ENCODE measurements at regions not wholly inside any gene's neighbourhood (a gene's known extent, or its start where the extent isn't known, plus 50 kb on each side); places are given as distances from the start of the nearest gene placed in this dataset.

DNA sequence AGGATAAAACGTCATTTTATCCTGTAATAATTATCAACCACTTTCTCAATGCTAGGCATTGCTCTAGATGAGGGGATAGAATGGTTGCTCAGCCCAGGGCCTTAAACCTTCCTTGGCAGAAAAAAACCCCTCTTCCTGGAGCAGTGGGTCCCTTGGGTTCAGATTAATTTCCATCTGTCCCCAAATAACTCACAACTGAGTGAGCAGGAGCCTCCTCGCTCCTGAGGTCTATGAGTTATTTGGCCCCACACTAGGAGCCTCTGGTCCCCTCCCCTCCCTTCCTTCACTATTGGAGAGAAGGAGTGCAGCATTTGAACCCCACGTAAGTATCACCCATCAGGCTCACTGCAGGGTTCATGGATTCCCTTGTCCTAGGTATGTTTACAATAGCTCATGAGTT, 157.5 kb upstream of the FHL2 start:
- Histone ChIP-seq H3K4me1 (no peaks in the 10 kb centered on the region), H3K9me3 (ENCODE audit: low read depth) (no peaks in the 10 kb centered on the region), H3K36me3 (no peaks in the 10 kb centered on the region), H3K4me3 (no peak overlapping the region), H3F3A (ENCODE audit: low read depth) (no peaks in the 10 kb centered on the region), H3K4me2 (no peak overlapping the region), H3K27me3 (no peaks in the 10 kb centered on the region), H3K9ac (no peak overlapping the region), H2AFZ (replicated peaks) (no peak overlapping the region), H4K20me1 (ENCODE audit: low read depth) (no peaks in the 10 kb centered on the region), H3K27ac (no peak overlapping the region), H3K79me2 (ENCODE audit: low read depth) (no peaks in the 10 kb centered on the region)
- no peak for TF ChIP-seq EZH2phosphoT487 (IDR thresholded peaks at IDR 0.05)
- TF ChIP-seq, protein P1, sequence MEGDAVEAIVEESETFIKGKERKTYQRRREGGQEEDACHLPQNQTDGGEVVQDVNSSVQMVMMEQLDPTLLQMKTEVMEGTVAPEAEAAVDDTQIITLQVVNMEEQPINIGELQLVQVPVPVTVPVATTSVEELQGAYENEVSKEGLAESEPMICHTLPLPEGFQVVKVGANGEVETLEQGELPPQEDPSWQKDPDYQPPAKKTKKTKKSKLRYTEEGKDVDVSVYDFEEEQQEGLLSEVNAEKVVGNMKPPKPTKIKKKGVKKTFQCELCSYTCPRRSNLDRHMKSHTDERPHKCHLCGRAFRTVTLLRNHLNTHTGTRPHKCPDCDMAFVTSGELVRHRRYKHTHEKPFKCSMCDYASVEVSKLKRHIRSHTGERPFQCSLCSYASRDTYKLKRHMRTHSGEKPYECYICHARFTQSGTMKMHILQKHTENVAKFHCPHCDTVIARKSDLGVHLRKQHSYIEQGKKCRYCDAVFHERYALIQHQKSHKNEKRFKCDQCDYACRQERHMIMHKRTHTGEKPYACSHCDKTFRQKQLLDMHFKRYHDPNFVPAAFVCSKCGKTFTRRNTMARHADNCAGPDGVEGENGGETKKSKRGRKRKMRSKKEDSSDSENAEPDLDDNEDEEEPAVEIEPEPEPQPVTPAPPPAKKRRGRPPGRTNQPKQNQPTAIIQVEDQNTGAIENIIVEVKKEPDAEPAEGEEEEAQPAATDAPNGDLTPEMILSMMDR (IDR thresholded peaks at IDR 0.05) = no peak
- no peak for TF ChIP-seq EZH2 (IDR thresholded peaks at IDR 0.05)
- no peak overlapping the region for H3K27ac Mint-ChIP-seq
- no peaks in the 10 kb centered on the region for H3K4me1 Mint-ChIP-seq
- H3K4me3 Mint-ChIP-seq = no peak overlapping the region
- DNase-seq (ENCODE audit: low spot score) = no peak
- no peaks in the 10 kb centered on the region for H3K9me3 Mint-ChIP-seq
- no peaks in the 10 kb centered on the region for H3K36me3 Mint-ChIP-seq
- H3K27me3 Mint-ChIP-seq (ENCODE audit: insufficient read depth, low read depth) = peaks cover 2% of the 10 kb centered on the region

DNA sequence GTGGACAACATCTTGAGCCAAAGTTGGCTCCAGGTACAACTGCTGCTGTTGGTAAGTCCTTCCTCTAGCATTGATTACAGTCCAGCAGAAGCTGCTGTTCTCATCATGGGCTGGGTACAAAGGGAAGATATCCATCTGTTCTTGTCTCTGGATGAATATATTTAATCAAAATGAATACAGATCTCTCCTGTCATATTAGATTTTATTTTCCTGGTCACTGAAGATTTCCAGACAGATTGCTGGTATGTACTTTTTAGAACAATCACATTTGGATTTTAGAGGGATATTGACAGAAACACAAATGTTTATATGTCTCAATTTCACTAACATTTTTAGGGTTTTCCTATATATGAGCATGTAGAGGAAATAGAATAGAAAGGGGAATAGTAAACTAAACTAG, 155.4 kb upstream of the FHL2 start:
- H3K9me3 ChIP-seq (ENCODE audit: low read depth) = no peaks in the 10 kb centered on the region
- H3K36me3 ChIP-seq = no peaks in the 10 kb centered on the region
- H3K27me3 ChIP-seq = no peaks in the 10 kb centered on the region
- H3K27ac ChIP-seq = no peak overlapping the region
- Mint-ChIP-seq H3K4me3 (no peak overlapping the region), H3K36me3 (no peaks in the 10 kb centered on the region), H3K9me3 (no peaks in the 10 kb centered on the region), H3K4me1 (no peaks in the 10 kb centered on the region), H3K27me3 (ENCODE audit: insufficient read depth, low read depth) (no peaks in the 10 kb centered on the region), H3K27ac (no peak overlapping the region)
- no peaks in the 10 kb centered on the region for H4K20me1 ChIP-seq (ENCODE audit: low read depth)
- DNase-seq (ENCODE audit: low spot score) = no peak
- TF ChIP-seq EZH2 (IDR thresholded peaks at IDR 0.05) = no peak
- no peak overlapping the region for H3K4me3 ChIP-seq
- no peaks in the 10 kb centered on the region for H3K79me2 ChIP-seq (ENCODE audit: low read depth)
- H3F3A ChIP-seq (ENCODE audit: low read depth) = no peaks in the 10 kb centered on the region
- no peak overlapping the region for H3K9ac ChIP-seq
- H3K4me1 ChIP-seq = no peaks in the 10 kb centered on the region
- no peak overlapping the region for H2AFZ ChIP-seq (replicated peaks)
- H3K4me2 ChIP-seq = no peak overlapping the region

DNA sequence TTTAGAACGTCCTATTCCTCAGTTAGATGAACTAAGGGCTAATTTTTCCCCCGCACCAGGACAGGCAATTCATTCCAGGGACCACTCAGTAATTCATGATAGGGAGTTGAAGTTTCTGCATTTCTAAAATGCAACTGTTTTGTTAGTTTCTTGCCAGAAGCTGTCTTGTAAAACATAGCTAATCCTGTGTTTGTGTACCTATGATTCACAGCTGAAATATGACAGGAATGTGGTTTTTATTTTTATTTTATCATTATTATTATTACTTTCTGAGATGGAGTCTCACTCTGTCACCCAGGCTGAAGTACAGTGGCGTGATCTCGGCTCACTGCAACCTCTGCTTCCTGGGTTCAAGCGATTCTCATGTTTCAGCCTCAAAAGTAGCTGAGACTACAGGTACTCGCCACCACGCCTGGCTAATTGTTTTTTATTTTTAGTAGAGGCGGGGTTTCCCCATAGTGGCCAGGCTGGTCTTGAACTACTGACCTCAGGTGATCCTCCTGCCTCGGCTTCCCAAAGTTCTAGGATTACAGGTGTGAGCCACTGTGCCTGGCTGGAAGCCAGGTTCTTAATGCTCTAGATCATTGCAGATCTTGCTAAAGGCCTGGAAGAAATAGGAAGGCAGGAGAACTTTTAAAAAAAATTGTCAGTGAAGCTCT, 154.8 kb upstream of the FHL2 start:
- no peaks in the 10 kb centered on the region for H3K9me3 Mint-ChIP-seq
- no peak overlapping the region for H3K4me3 ChIP-seq
- H3K9ac ChIP-seq = no peak overlapping the region
- no peak overlapping the region for H3K4me2 ChIP-seq
- no peaks in the 10 kb centered on the region for H3K4me1 Mint-ChIP-seq
- TF ChIP-seq EZH2 (IDR thresholded peaks at IDR 0.05) = no peak
- no peak for TF ChIP-seq EZH2phosphoT487 (IDR thresholded peaks at IDR 0.05)
- TF ChIP-seq, protein P1 (IDR thresholded peaks at IDR 0.05) = no peak
- H3K36me3 Mint-ChIP-seq = no peaks in the 10 kb centered on the region
- no peak for DNase-seq (ENCODE audit: low spot score)
- no peaks in the 10 kb centered on the region for H3K4me1 ChIP-seq
- no peak overlapping the region for H3K27ac Mint-ChIP-seq
- no peaks in the 10 kb centered on the region for H3K27me3 Mint-ChIP-seq (ENCODE audit: insufficient read depth, low read depth)
- no peaks in the 10 kb centered on the region for H3K27me3 ChIP-seq
- H3K79me2 ChIP-seq (ENCODE audit: low read depth) = no peaks in the 10 kb centered on the region
- H3K36me3 ChIP-seq = no peaks in the 10 kb centered on the region
- no peak overlapping the region for H2AFZ ChIP-seq (replicated peaks)
- H3K27ac ChIP-seq = no peak overlapping the region
- no peaks in the 10 kb centered on the region for H3F3A ChIP-seq (ENCODE audit: low read depth)
- H4K20me1 ChIP-seq (ENCODE audit: low read depth) = no peaks in the 10 kb centered on the region
- no peaks in the 10 kb centered on the region for H3K9me3 ChIP-seq (ENCODE audit: low read depth)
- no peak overlapping the region for H3K4me3 Mint-ChIP-seq

DNA sequence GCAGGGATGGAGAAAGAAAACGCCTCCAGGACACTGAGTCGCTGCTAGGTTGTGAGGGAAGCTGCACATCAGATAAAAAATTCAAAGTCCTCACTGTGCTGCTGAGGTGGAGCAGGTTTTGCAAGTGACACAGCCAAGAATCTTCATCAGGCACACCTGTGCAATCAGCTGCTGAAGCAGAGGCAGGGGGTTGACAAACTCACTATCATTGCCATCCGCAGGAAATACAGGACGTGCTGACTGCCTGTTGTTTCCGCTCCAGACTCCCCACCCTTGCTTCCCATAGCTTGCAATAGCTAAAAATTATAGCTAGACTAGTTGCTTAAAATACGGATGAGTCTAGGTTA, 147.8 kb upstream of the FHL2 start:
- H3K27ac ChIP-seq = no peak overlapping the region
- Mint-ChIP-seq H3K4me3 (no peak overlapping the region), H3K27me3 (ENCODE audit: insufficient read depth, low read depth) (no peaks in the 10 kb centered on the region), H3K4me1 (peaks cover 11% of the 10 kb centered on the region), H3K27ac (no peak overlapping the region), H3K36me3 (no peaks in the 10 kb centered on the region), H3K9me3 (no peaks in the 10 kb centered on the region)
- H3K4me3 ChIP-seq = no peak overlapping the region
- H3F3A ChIP-seq (ENCODE audit: low read depth) = no peaks in the 10 kb centered on the region
- no peaks in the 10 kb centered on the region for H3K79me2 ChIP-seq (ENCODE audit: low read depth)
- no peak overlapping the region for H3K9ac ChIP-seq
- H2AFZ ChIP-seq (replicated peaks) = no peak overlapping the region
- no peak for DNase-seq (ENCODE audit: low spot score)
- no peak overlapping the region for H3K4me2 ChIP-seq
- no peaks in the 10 kb centered on the region for H3K4me1 ChIP-seq
- TF ChIP-seq EZH2 (IDR thresholded peaks at IDR 0.05) (no peak), EZH2phosphoT487 (IDR thresholded peaks at IDR 0.05) (no peak)
- TF ChIP-seq, protein P1 (IDR thresholded peaks at IDR 0.05) = no peak
- H3K36me3 ChIP-seq = no peaks in the 10 kb centered on the region
- H4K20me1 ChIP-seq (ENCODE audit: low read depth) = no peaks in the 10 kb centered on the region
- no peaks in the 10 kb centered on the region for H3K27me3 ChIP-seq
- H3K9me3 ChIP-seq (ENCODE audit: low read depth) = no peaks in the 10 kb centered on the region
